ENCODE measurements at regions not wholly inside any gene's neighbourhood (a gene's known extent, or its start where the extent isn't known, plus 50 kb on each side); places are given as distances from the start of the nearest gene placed in this dataset.

DNA sequence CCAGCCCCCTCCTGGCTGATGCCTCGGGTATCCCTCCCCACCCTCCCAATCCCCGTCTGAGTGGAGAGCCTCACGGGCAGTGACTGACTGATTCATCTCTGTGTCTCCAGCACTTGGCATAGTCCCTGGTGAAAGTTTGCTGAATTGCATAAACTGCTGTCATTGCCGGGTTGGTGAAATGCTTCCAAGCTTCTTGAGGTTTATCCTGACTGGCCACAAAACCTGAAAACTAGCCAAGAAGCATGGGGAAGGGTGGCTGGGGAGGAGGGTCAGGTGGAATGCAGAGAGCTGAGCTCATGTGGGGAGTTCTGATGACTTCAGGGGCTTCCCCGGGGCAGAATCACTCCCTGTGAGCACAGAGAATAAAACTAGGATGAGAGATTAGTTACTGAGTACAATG lies 56.9 kb upstream of the GGTA1 start:
- TF ChIP-seq EP300 (IDR thresholded peaks at IDR 0.05) (no peak), POLR2AphosphoS5 (IDR thresholded peaks at IDR 0.05) (peak in 2 of 4 donors; percentile 28 to 43), POLR2A (IDR thresholded peaks at IDR 0.05) (no peak)
- TF ChIP-seq, protein P1, sequence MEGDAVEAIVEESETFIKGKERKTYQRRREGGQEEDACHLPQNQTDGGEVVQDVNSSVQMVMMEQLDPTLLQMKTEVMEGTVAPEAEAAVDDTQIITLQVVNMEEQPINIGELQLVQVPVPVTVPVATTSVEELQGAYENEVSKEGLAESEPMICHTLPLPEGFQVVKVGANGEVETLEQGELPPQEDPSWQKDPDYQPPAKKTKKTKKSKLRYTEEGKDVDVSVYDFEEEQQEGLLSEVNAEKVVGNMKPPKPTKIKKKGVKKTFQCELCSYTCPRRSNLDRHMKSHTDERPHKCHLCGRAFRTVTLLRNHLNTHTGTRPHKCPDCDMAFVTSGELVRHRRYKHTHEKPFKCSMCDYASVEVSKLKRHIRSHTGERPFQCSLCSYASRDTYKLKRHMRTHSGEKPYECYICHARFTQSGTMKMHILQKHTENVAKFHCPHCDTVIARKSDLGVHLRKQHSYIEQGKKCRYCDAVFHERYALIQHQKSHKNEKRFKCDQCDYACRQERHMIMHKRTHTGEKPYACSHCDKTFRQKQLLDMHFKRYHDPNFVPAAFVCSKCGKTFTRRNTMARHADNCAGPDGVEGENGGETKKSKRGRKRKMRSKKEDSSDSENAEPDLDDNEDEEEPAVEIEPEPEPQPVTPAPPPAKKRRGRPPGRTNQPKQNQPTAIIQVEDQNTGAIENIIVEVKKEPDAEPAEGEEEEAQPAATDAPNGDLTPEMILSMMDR (IDR thresholded peaks at IDR 0.05), result no peak

DNA sequence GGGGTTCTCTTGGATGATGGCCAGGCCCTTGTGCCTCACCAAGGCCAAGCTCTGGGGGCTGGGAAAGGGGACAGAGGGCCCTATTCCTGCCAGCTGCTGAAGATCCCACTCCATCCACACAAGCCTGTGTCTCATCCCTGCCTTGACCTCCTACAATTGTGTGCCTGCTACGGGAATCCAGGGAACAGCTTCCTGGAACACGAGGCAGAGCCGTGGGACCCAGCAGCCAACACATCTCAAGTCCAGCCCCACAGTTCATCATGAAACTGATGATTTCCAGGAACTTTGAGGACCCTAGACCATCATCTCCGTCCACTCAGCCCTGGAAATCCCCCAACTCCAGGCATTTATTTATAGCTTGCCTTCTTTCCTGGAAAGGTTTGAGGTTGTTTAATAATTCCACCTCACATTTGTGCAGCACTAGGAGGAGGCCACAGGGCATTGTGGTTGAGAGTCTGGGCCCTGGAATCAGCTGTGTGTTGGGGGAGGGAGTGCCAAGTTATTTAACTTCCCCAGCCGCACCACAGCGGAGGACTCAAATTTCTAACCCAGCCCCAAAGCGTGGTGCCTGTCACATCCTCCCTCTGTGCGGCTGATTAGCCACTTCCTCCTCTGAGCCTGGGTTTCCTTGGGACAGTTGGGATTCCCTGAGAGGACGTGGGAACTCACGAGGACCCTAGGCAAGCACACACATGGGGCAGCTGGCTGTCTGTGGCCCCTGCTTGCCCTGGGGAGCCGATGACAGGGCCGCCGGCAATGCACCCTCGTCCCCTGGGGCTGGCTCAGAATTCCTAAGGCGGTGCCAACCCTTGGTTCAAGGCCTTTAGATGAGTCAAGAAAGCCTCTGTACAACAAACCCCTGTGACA lies 58.2 kb upstream of the GGTA1 start:
- Histone ChIP-seq H3K36me3 (no peaks in the 10 kb centered on the region), H3K4me1 (peaks cover 0 to 35% (median 30%) of the 10 kb centered on the region in 4 donors), H3K4me3 (no peak overlapping the region), H3K27ac (peak overlapping the region; percentile 78 to 88 (median 82)), H3K27me3 (no peaks in the 10 kb centered on the region), H3K9me3 (no peaks in the 10 kb centered on the region)
- WGBS, 2 donors, result 34 to 67% methylated on average over 15 of the region's 15 CpGs
- intact Hi-C loops (cut with DNase I), result loop anchor here (5.0 kb wide), 1 partner anchor 39 kb away; no protein-coding TSS in a partner anchor
- peak; percentile 85 for DNase-seq
- TF ChIP-seq, protein P1 (IDR thresholded peaks at IDR 0.05), result no peak
- TF ChIP-seq POLR2AphosphoS5 (IDR thresholded peaks at IDR 0.05) (peak in 3 of 4 donors; percentile 12 to 64 (median 14)), EP300 (IDR thresholded peaks at IDR 0.05) (peak in 1 of 4 donors; percentile 23), POLR2A (IDR thresholded peaks at IDR 0.05) (no peak)

More for the DNA sequence above, 56.9 kb upstream of the GGTA1 start:
- 56 to 64% methylated on average over 5 of the region's 5 CpGs for WGBS, 2 donors
- no peaks in the 10 kb centered on the region for H3K9me3 ChIP-seq
- DNase-seq, result peak; percentile 75
- H3K4me3 ChIP-seq, result no peak overlapping the region
- peak overlapping the region; percentile 78 to 88 (median 82) for H3K27ac ChIP-seq
- no peaks in the 10 kb centered on the region for H3K27me3 ChIP-seq
- intact Hi-C loops (cut with DNase I), result loop anchor here (5.0 kb wide), 1 partner anchor 41 kb away; no protein-coding TSS in a partner anchor
- H3K4me1 ChIP-seq, result peaks cover 0 to 35% (median 30%) of the 10 kb centered on the region in 4 donors
- no peaks in the 10 kb centered on the region for H3K36me3 ChIP-seq

DNA sequence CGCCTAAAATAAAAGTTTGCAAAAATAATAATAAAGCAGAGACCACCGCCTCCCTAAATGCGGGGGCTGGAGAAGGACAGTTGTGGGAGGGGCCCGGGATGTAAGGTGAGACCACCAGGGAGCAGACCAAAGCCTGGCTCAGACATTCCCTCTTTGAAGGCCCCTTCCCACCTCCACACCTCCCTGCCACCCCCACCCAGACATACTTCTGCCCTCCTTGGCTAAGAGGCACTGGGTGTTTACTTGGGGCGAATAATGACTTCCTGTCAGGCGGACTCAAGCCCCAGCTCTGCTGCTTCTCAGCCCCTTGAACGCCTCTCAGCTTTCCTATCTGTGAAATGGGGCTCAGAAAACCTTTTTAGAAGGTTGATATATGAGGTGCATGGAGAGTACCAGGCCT lies 58.8 kb upstream of the GGTA1 start:
- no peak for DNase-seq
- intact Hi-C loops (cut with DNase I), result loop anchor here (5.0 kb wide), 1 partner anchor 39 kb away; no protein-coding TSS in a partner anchor
- TF ChIP-seq, protein P1 (IDR thresholded peaks at IDR 0.05), result no peak
- TF ChIP-seq EP300 (IDR thresholded peaks at IDR 0.05) (no peak), POLR2A (IDR thresholded peaks at IDR 0.05) (no peak), POLR2AphosphoS5 (IDR thresholded peaks at IDR 0.05) (no peak)
- Histone ChIP-seq H3K9me3 (no peaks in the 10 kb centered on the region), H3K27me3 (no peaks in the 10 kb centered on the region), H3K36me3 (no peaks in the 10 kb centered on the region), H3K27ac (peak overlapping the region; percentile 78 to 88 (median 82)), H3K4me3 (no peak overlapping the region), H3K4me1 (peaks cover 0 to 35% (median 30%) of the 10 kb centered on the region in 4 donors)
- WGBS, 2 donors, result 69 to 78% methylated on average over 7 of the region's 7 CpGs

DNA sequence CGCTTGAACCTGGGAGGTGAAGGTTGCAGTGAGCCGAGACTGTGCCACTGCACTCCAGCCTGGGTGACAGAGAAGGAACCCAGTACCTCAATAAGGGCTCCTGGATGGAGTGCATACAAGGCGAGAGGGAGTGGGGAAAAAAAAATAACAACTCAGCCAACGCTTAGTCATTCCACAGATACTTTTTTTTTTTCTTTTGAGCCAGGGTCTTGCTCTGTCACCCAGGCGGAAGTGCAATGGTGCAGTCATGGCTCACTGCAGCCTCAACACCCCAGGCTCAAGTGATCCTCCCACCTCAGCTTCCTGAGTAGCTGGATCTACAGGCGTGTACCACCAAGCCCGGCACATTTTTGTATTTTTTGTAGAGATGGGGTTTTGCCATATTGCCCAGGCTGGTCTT lies 59.5 kb upstream of the GGTA1 start:
- intact Hi-C loops (cut with DNase I), result loop anchor here (5.0 kb wide), 1 partner anchor 38 kb away; no protein-coding TSS in a partner anchor
- TF ChIP-seq, protein P1 (IDR thresholded peaks at IDR 0.05), result no peak
- TF ChIP-seq POLR2A (IDR thresholded peaks at IDR 0.05) (no peak), EP300 (IDR thresholded peaks at IDR 0.05) (no peak), POLR2AphosphoS5 (IDR thresholded peaks at IDR 0.05) (no peak)
- H3K27ac ChIP-seq, result peak overlapping the region in 2 of 4 donors; percentile 86 to 88

More for the DNA sequence above, 59.5 kb upstream of the GGTA1 start:
- H3K4me1 ChIP-seq, result peaks cover 0 to 35% (median 30%) of the 10 kb centered on the region in 4 donors
- no peaks in the 10 kb centered on the region for H3K9me3 ChIP-seq
- DNase-seq, result no peak
- WGBS, 2 donors, result 81 to 86% methylated on average over 7 of the region's 7 CpGs
- H3K36me3 ChIP-seq, result no peaks in the 10 kb centered on the region
- H3K4me3 ChIP-seq, result no peak overlapping the region
- H3K27me3 ChIP-seq, result no peaks in the 10 kb centered on the region

Measured in sigmoid colon (tissue), 6 donors.